BLaER1 (cell line): ENCODE measurements at regions not wholly inside any gene's neighbourhood (a gene's known extent, or its start where the extent isn't known, plus 50 kb on each side); places are given as distances from the start of the nearest gene placed in this dataset.

Experiments used
- H3K27ac ChIP-seq: shearing (Covaris generic); formaldehyde crosslinking; 2 replicates; pipeline ENCODE4 v1.8.1; 2022
- H3K27me3 ChIP-seq: shearing (Covaris generic); formaldehyde crosslinking; 2 replicates; pipeline ENCODE4 v1.8.1; 2022
- H3K36me3 ChIP-seq: shearing (Covaris generic); formaldehyde crosslinking; 2 replicates; pipeline ENCODE4 v1.8.1; 2022
- H3K4me1 ChIP-seq: shearing (Covaris generic); formaldehyde crosslinking; 2 replicates; pipeline ENCODE4 v1.8.1; 2022
- H3K4me2 ChIP-seq: shearing (Covaris generic); formaldehyde crosslinking; 2 replicates; pipeline ENCODE4 v1.8.1; 2022
- H3K4me3 ChIP-seq: shearing (Covaris generic); formaldehyde crosslinking; 2 replicates; pipeline ENCODE4 v1.8.1; 2022
- H3K9ac ChIP-seq: shearing (Covaris generic); formaldehyde crosslinking; 2 replicates; pipeline ENCODE4 v1.8.1; 2022
- H3K9me3 ChIP-seq: shearing (Covaris generic); formaldehyde crosslinking; 2 replicates; pipeline ENCODE4 v1.8.1; 2022
- H4K20me1 ChIP-seq: shearing (Covaris generic); formaldehyde crosslinking; 2 replicates; pipeline ENCODE4 v1.8.1; 2022
- Cebpa-rat ChIP-seq: shearing (Covaris generic); IDR thresholded peaks from 2 replicates; pipeline ENCODE4 v1.8.1; 2022

- Histone ChIP-seq H3K27me3 (no peaks in the 10 kb centered on the region), H3K9me3 (no peaks in the 10 kb centered on the region), H3K4me1 (peaks cover 16% of the 10 kb centered on the region), H3K27ac (no peak overlapping the region), H4K20me1 (no peaks in the 10 kb centered on the region), H3K4me2 (no peak overlapping the region), H3K9ac (no peak overlapping the region), H3K4me3 (no peak overlapping the region), H3K36me3 (peaks cover 10% of the 10 kb centered on the region; the same call in 1 of the 2 replicates)
- TF ChIP-seq Cebpa-rat: no peak
These were observed 412.1 kb downstream of the KLF12 start for GRCh38 chr13:73722120-73722519.

- no peak for TF ChIP-seq Cebpa-rat
- no peak overlapping the region for H3K27ac ChIP-seq
These were observed 412.6 kb downstream of the KLF12 start for GRCh38 chr13:73721571-73721970.

DNA sequence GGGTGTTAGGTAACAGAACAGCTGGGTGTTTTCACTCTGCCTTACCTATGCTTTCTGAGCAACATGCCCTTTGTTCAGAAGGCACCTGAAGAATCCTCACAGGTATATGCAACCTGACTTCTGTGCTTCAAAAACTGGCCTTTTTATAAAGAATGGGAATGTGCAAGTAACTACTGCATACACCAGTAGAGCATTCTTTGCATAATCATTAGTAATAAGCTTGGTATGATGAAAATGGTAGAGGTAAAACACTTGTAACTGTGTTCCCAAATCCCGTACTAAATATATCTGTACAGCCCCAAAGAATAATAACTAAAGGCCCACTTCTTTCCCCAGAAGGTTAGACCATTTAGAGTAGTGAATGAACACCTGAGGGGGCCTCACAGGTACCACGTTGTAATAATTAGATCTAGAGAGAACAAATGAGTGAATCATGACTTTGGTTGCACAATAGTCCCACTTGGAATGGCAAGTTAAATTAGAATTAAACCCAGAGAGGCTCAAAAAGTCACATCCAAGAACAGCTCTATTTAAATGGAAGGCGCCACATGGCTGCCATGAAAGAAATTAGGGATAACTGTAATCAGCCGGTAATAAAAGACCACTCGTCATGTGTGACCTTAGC is 413.9 kb downstream of the KLF12 start:
- H3K4me3 ChIP-seq: no peak overlapping the region
- H3K9me3 ChIP-seq: no peaks in the 10 kb centered on the region
- no peaks in the 10 kb centered on the region for H3K27me3 ChIP-seq
- H3K4me2 ChIP-seq: no peak overlapping the region
- H3K4me1 ChIP-seq: peaks cover 16% of the 10 kb centered on the region
- H3K36me3 ChIP-seq: peaks cover 13% of the 10 kb centered on the region
- H4K20me1 ChIP-seq: no peaks in the 10 kb centered on the region
- no peak overlapping the region for H3K27ac ChIP-seq
- TF ChIP-seq Cebpa-rat: no peak
- no peak overlapping the region for H3K9ac ChIP-seq

More at GRCh38 chr13:73721571-73721970, 412.6 kb downstream of the KLF12 start:
- no peak overlapping the region for H3K4me3 ChIP-seq
- no peak overlapping the region for H3K4me2 ChIP-seq
- H3K27me3 ChIP-seq: no peaks in the 10 kb centered on the region
- peaks cover 16% of the 10 kb centered on the region for H3K4me1 ChIP-seq
- H3K36me3 ChIP-seq: peaks cover 10% of the 10 kb centered on the region; the same call in 1 of the 2 replicates
- H4K20me1 ChIP-seq: no peaks in the 10 kb centered on the region
- H3K9ac ChIP-seq: no peak overlapping the region
- H3K9me3 ChIP-seq: no peaks in the 10 kb centered on the region

DNA sequence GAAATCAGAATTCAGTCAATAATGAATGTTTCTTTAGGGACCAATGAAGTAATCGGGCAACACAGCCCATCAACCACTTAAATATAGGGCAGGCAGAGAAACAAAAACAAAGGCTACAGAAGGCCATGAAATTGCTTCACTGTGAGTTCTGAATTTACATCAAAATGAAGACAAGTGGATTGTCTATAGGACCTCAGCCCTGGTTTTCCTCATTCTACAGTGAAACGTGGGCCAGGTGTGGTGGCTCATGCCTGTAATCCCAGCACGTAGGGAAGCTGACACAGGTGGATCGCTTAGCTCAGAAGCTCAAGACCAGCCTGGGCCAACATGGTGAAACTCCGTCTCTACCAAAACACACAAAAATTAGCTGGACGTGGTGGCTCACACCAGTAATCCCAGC is 416.0 kb downstream of the KLF12 start:
- Histone ChIP-seq H3K9me3 (no peaks in the 10 kb centered on the region), H3K9ac (no peak overlapping the region), H3K4me2 (no peak overlapping the region), H3K4me3 (no peak overlapping the region), H3K36me3 (peaks cover 34% of the 10 kb centered on the region), H3K27me3 (no peaks in the 10 kb centered on the region), H3K27ac (no peak overlapping the region), H4K20me1 (no peaks in the 10 kb centered on the region), H3K4me1 (peaks cover 16% of the 10 kb centered on the region)
- no peak for TF ChIP-seq Cebpa-rat

DNA sequence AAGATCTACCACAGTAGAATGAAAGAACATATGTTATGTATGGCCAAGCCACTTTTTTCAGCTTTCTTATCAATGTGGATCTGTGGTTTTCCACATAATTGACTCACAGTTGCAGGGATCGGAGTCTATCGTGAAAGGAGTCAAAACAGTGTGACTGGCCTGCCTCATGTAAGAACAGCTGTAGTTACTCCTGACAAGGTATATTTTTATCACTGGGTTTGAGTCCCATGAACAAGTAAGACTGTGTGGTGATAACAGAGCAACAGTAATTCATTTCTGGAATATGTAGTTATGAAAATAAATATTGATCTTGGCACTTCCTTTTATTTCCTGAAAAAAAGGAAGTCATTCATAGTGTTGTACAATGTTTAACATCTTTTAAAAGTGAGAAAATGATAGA is 416.6 kb downstream of the KLF12 start:
- no peak for TF ChIP-seq Cebpa-rat
- no peak overlapping the region for H3K4me3 ChIP-seq
- H3K27ac ChIP-seq: no peak overlapping the region
- H3K9me3 ChIP-seq: no peaks in the 10 kb centered on the region
- 0 out of 2 replicates have a peak overlapping the region, but pooled peaks have one; percentile 15 for H3K4me2 ChIP-seq
- no peaks in the 10 kb centered on the region for H4K20me1 ChIP-seq
- no peak overlapping the region for H3K9ac ChIP-seq
- no peaks in the 10 kb centered on the region for H3K27me3 ChIP-seq
- peaks cover 40% of the 10 kb centered on the region for H3K36me3 ChIP-seq
- H3K4me1 ChIP-seq: peaks cover 16% of the 10 kb centered on the region

DNA sequence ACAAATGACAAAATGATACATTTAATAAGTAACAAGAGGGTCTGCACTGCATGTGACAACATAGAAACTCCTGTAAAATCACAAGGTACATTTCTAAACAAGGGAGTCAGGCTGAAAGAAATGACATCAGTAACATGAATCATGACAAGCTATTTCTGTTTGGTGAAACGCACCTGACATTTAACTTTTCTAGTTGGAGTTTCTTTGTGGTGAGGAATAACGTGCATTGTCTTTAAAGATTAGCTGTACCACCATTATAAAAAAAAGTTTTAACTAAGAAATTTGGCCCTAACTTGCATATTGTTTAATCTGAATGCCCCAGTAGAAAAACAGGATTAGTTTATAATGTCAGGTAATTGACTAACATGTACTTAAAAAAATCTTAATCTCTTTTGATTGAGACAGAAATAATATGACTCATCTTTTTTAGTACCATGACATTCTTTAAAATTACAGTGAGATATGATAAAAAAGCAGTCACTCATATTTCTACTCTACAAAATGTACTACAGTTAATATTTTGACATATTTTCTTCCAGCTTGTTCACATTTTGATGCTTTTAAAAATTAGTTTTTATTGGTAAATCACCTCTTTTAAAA is 418.2 kb downstream of the KLF12 start:
- H3K4me3 ChIP-seq: no peak overlapping the region
- no peak overlapping the region for H3K9ac ChIP-seq
- no peaks in the 10 kb centered on the region for H3K27me3 ChIP-seq
- H3K27ac ChIP-seq: no peak overlapping the region
- H3K36me3 ChIP-seq: peaks cover 57% of the 10 kb centered on the region
- H3K4me1 ChIP-seq: peaks cover 16% of the 10 kb centered on the region
- no peaks in the 10 kb centered on the region for H3K9me3 ChIP-seq
- H4K20me1 ChIP-seq: no peaks in the 10 kb centered on the region
- no peak overlapping the region for H3K4me2 ChIP-seq
- no peak for TF ChIP-seq Cebpa-rat

- Histone ChIP-seq H3K27ac (no peak overlapping the region), H3K4me2 (no peak overlapping the region), H3K27me3 (no peaks in the 10 kb centered on the region), H3K9ac (no peak overlapping the region), H4K20me1 (no peaks in the 10 kb centered on the region), H3K9me3 (no peaks in the 10 kb centered on the region), H3K4me1 (peaks cover 16% of the 10 kb centered on the region), H3K36me3 (peaks cover 64% of the 10 kb centered on the region), H3K4me3 (no peak overlapping the region)
- no peak for TF ChIP-seq Cebpa-rat
These were observed 418.9 kb downstream of the KLF12 start for GRCh38 chr13:73715114-73715910.

- Histone ChIP-seq H3K36me3 (peaks cover 68% of the 10 kb centered on the region), H4K20me1 (no peaks in the 10 kb centered on the region), H3K4me2 (no peak overlapping the region), H3K27ac (no peak overlapping the region), H3K9ac (no peak overlapping the region), H3K4me3 (no peak overlapping the region), H3K27me3 (no peaks in the 10 kb centered on the region), H3K4me1 (peaks cover 16% of the 10 kb centered on the region), H3K9me3 (no peaks in the 10 kb centered on the region)
- TF ChIP-seq Cebpa-rat: no peak
These were observed 419.7 kb downstream of the KLF12 start for GRCh38 chr13:73714522-73714921.

GRCh38 chr13:73708393-73708985 is 425.7 kb downstream of the KLF12 start:
- H3K4me3 ChIP-seq: no peak overlapping the region

More at GRCh38 chr13:73708393-73708985, 425.7 kb downstream of the KLF12 start:
- Histone ChIP-seq H3K9me3 (no peaks in the 10 kb centered on the region), H3K9ac (no peak overlapping the region), H3K27me3 (no peaks in the 10 kb centered on the region), H3K27ac (no peak overlapping the region), H3K4me1 (no peaks in the 10 kb centered on the region), H3K36me3 (peaks cover 63% of the 10 kb centered on the region), H3K4me2 (no peak overlapping the region), H4K20me1 (no peaks in the 10 kb centered on the region)
- no peak for TF ChIP-seq Cebpa-rat
